ENCODE measurements at regions not wholly inside any gene's neighbourhood (a gene's known extent, or its start where the extent isn't known, plus 50 kb on each side); places are given as distances from the start of the nearest gene placed in this dataset.
"Not testable (repeated sequence)": the region's sequence is repeated elsewhere in the genome, so short reads cannot be mapped to it uniquely, and the experiment has no call there.

- H3K9ac ChIP-seq (ENCODE audit: extremely low read depth, insufficient read length, low read length): not testable (repeated sequence)
Measured at GRCh38 chr4:49514841-49515240, 528.8 kb downstream of the CWH43 start.

DNA sequence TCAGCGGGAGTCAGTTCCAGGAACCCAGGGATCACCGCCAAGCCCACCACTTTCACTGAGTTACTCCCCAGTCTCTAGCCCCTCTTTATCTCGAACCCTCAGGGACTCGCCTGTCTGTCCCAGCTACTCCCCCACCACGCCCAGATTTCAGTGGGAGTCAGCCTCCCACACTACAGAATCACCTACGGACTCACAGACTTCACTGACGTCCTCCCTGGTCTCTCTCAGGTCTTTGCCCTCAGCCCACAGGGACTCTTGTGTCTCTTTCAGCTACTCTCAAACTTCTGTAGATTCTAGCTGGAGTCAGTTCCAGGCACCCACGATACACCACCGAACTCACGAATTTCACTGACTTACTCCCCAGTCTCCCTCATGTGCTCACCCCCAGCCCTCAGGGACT is 529.2 kb downstream of the CWH43 start:
- H3K4me3 Mint-ChIP-seq; DNase-seq; H3K18ac ChIP-seq (ENCODE audit: insufficient read length, low read depth, low read length); H2BK5ac ChIP-seq (ENCODE audit: insufficient read length, low read length); H3K9ac ChIP-seq (ENCODE audit: extremely low read depth, insufficient read length, low read length); H3K27ac ChIP-seq (ENCODE audit: insufficient read length, low read depth, low read length); H2BK120ac ChIP-seq (ENCODE audit: low read depth, low read length, poor library complexity, severe bottlenecking); H3K79me1 ChIP-seq (ENCODE audit: insufficient read depth, low read depth, low read length, poor library complexity, severe bottlenecking); H4K5ac ChIP-seq (ENCODE audit: insufficient read length, low read depth, low read length); H2AK5ac ChIP-seq (ENCODE audit: insufficient read length, low read length); H3K14ac ChIP-seq (ENCODE audit: insufficient read depth, low read length); H2BK12ac ChIP-seq (ENCODE audit: insufficient read length, low read depth, low read length); H2BK15ac ChIP-seq (ENCODE audit: low read depth, low read length); H3K23me2 ChIP-seq (ENCODE audit: insufficient read length, low read depth, low read length, poor library complexity, severe bottlenecking); H4K91ac ChIP-seq (ENCODE audit: insufficient read length, low read depth, low read length); H3K56ac ChIP-seq (ENCODE audit: insufficient read length, low read depth, low read length); H3K4me1 ChIP-seq (ENCODE audit: insufficient read depth, low read length); H3K4me2 ChIP-seq (ENCODE audit: insufficient read depth, insufficient read length, low read length); H3K4ac ChIP-seq (ENCODE audit: low read depth, low read length); H3K23ac ChIP-seq (ENCODE audit: insufficient read length, low read depth, low read length); H3K27ac Mint-ChIP-seq; H3K4me1 Mint-ChIP-seq; H2BK20ac ChIP-seq (ENCODE audit: low read depth, low read length, poor library complexity, severe bottlenecking); H3T11ph ChIP-seq (ENCODE audit: low read length); H3K27me3 ChIP-seq (ENCODE audit: insufficient read depth, low read length); H4K8ac ChIP-seq (replicated peaks; ENCODE audit: insufficient read length, low read depth, low read length); H2AFZ ChIP-seq (ENCODE audit: low read length); H4K20me1 ChIP-seq (ENCODE audit: control insufficient read depth, insufficient read depth, insufficient read length); H3K79me2 ChIP-seq (ENCODE audit: insufficient read depth, low read length): not testable (repeated sequence)
- H3K27me3 Mint-ChIP-seq (ENCODE audit: low read depth): peaks cover 23% of the 10 kb centered on the region
- H3K9me3 Mint-ChIP-seq: peaks cover 75 to 82% of the 10 kb centered on the region in 2 experiments
- H3K9me3 ChIP-seq (ENCODE audit: control insufficient read depth, low read depth, low read length): peaks cover 66% of the 10 kb centered on the region
- H3K36me3 Mint-ChIP-seq (ENCODE audit: insufficient read depth in 1 of 3, low read depth in 3 of 3): peaks cover 44 to 60% (median 47%) of the 10 kb centered on the region in 3 experiments
- no CpG with 5 or more reads among the region's 10 CpGs for WGBS (ENCODE audit: extremely low coverage, insufficient read length, low lambda C conversion rate)

More at GRCh38 chr4:49514841-49515240, 528.8 kb downstream of the CWH43 start:
- H3K14ac ChIP-seq (ENCODE audit: insufficient read depth, low read length); H3K4me3 Mint-ChIP-seq; H3K79me2 ChIP-seq (ENCODE audit: insufficient read depth, low read length); H4K91ac ChIP-seq (ENCODE audit: insufficient read length, low read depth, low read length); H3K4ac ChIP-seq (ENCODE audit: low read depth, low read length); H2BK12ac ChIP-seq (ENCODE audit: insufficient read length, low read depth, low read length); H4K5ac ChIP-seq (ENCODE audit: insufficient read length, low read depth, low read length); H3K79me1 ChIP-seq (ENCODE audit: insufficient read depth, low read depth, low read length, poor library complexity, severe bottlenecking); H3K23ac ChIP-seq (ENCODE audit: insufficient read length, low read depth, low read length); H3K56ac ChIP-seq (ENCODE audit: insufficient read length, low read depth, low read length); H2AK5ac ChIP-seq (ENCODE audit: insufficient read length, low read length); H2BK120ac ChIP-seq (ENCODE audit: low read depth, low read length, poor library complexity, severe bottlenecking); H2AFZ ChIP-seq (ENCODE audit: low read length); H3K23me2 ChIP-seq (ENCODE audit: insufficient read length, low read depth, low read length, poor library complexity, severe bottlenecking); H3K4me1 Mint-ChIP-seq; DNase-seq; H2BK15ac ChIP-seq (ENCODE audit: low read depth, low read length); H2BK20ac ChIP-seq (ENCODE audit: low read depth, low read length, poor library complexity, severe bottlenecking); H3K4me2 ChIP-seq (ENCODE audit: insufficient read depth, insufficient read length, low read length); H3K18ac ChIP-seq (ENCODE audit: insufficient read length, low read depth, low read length); H4K20me1 ChIP-seq (ENCODE audit: control insufficient read depth, insufficient read depth, insufficient read length); H3K27me3 ChIP-seq (ENCODE audit: insufficient read depth, low read length); H3K27ac Mint-ChIP-seq; H3K4me1 ChIP-seq (ENCODE audit: insufficient read depth, low read length); H2BK5ac ChIP-seq (ENCODE audit: insufficient read length, low read length); H3T11ph ChIP-seq (ENCODE audit: low read length); H3K27ac ChIP-seq (ENCODE audit: insufficient read length, low read depth, low read length); H4K8ac ChIP-seq (replicated peaks; ENCODE audit: insufficient read length, low read depth, low read length): not testable (repeated sequence)
- Mint-ChIP-seq H3K36me3 (ENCODE audit: insufficient read depth in 1 of 3, low read depth in 3 of 3) (peaks cover 46 to 62% (median 50%) of the 10 kb centered on the region in 3 experiments), H3K27me3 (ENCODE audit: low read depth) (peaks cover 23% of the 10 kb centered on the region), H3K9me3 (peaks cover 79 to 85% of the 10 kb centered on the region in 2 experiments)
- H3K9me3 ChIP-seq (ENCODE audit: control insufficient read depth, low read depth, low read length): peaks cover 70% of the 10 kb centered on the region
- WGBS (ENCODE audit: extremely low coverage, insufficient read length, low lambda C conversion rate): no CpG with 5 or more reads among the region's 6 CpGs

Measured in H9 (cell line).